Endothelial cell of umbilical vein (primary cell): ENCODE measurements at regions not wholly inside any gene's neighbourhood (a gene's known extent, or its start where the extent isn't known, plus 50 kb on each side); places are given as distances from the start of the nearest gene placed in this dataset.

Experiments
- BruUV-seq: library from RNA; stranded (reverse); fragments of 400-500 nt; replicated peaks from 2 replicates; lab custom pipeline; 2021; lab: Mats Ljungman, UMichigan
- CTCF ChIA-PET: fragments of 300-600, 350-600 bp; sonication (Branson Sonifier 250); formaldehyde crosslinking; loops from one replicate; lab custom pipeline; 2021; ENCODE audit warnings: antibody characterized with exemption, inconsistent platforms; lab: Charles Lee
- POLR2A ChIA-PET: fragments of 300-600, 350-600 bp; sonication (Branson Sonifier 250); formaldehyde crosslinking; loops from one replicate; lab custom pipeline; 2021; ENCODE audit warnings: antibody characterized with exemption, inconsistent platforms; lab: Charles Lee
- DNase-seq: peaks from one replicate; pipeline ENCODE4 v3.0.0-alpha.2; 2011; ENCODE audit warnings: low read depth, low spot score
- FAIRE-seq: peaks from 2 replicates; lab custom pipeline; 2011; peaks lifted over from hg19 to GRCh38; lab: Jason Lieb, UNC
- H2AFZ ChIP-seq: 2 replicates; pipeline ENCODE4 v1.6.0; 2012; ENCODE audit warnings: low read depth, low read length, control low read depth, inconsistent platforms
- H3K27ac ChIP-seq: 2 replicates; pipeline ENCODE4 v1.5.1; 2011; ENCODE audit warnings: low read depth, mild to moderate bottlenecking, control low read depth, low read length, moderate library complexity; ENCODE audit not compliant: insufficient read depth
- H3K27me3 ChIP-seq, 2 experiments: 2 replicates each; pipeline versions ENCODE4 v1.6.0 to v1.6.1; 2011; ENCODE audit warnings: low read length in 2 of 2, mixed read lengths in 1 of 2; ENCODE audit not compliant: control insufficient read depth in 2 of 2, insufficient read depth in 2 of 2
- H3K36me3 ChIP-seq, 2 experiments: 2 replicates in 1 of 2; 3 replicates in 1 of 2; pipeline ENCODE4 v1.5.1; 2011; ENCODE audit warnings: low read length in 2 of 2, mild to moderate bottlenecking in 1 of 2, moderate library complexity in 1 of 2; ENCODE audit not compliant: control insufficient read depth in 2 of 2, insufficient read depth in 2 of 2; ENCODE audit errors: extremely low read depth in 1 of 2
- H3K4me1 ChIP-seq: 3 replicates; pipeline ENCODE4 v1.5.1; 2011; ENCODE audit warnings: mild to moderate bottlenecking, low read length; ENCODE audit not compliant: control insufficient read depth, insufficient read depth; ENCODE audit errors: extremely low read depth
- H3K4me2 ChIP-seq: 2 replicates; pipeline ENCODE4 v1.6.1; 2011; ENCODE audit warnings: low read length, control low read depth, mixed read lengths; ENCODE audit not compliant: insufficient read depth
- H3K4me3 ChIP-seq, 3 experiments: fragments of 200-600 bp in 1 of 3; sonication (generic), shearing (Covaris generic) in 1 of 3; replicated peaks in 1 of 3; 2 replicates each; pipeline ENCODE4 v1.5.1; 2011 to 2016; ENCODE audit warnings: control low read depth in 3 of 3, low read length in 3 of 3, mild to moderate bottlenecking in 2 of 3, inconsistent platforms in 1 of 3, low read depth in 1 of 3, moderate library complexity in 1 of 3; ENCODE audit not compliant: insufficient read depth in 1 of 3
- H3K79me2 ChIP-seq: 2 replicates; pipeline ENCODE4 v1.6.0; 2012; ENCODE audit warnings: low read length, inconsistent platforms; ENCODE audit not compliant: control insufficient read depth, insufficient read depth
- H3K9ac ChIP-seq: replicated peaks from 2 replicates; pipeline ENCODE3; 2011; ENCODE audit warnings: low read length, control low read depth; ENCODE audit not compliant: insufficient read depth; ENCODE audit errors: extremely low read depth
- H3K9me1 ChIP-seq: replicated peaks from 3 replicates; pipeline ENCODE4 v1.6.0; 2011; ENCODE audit warnings: mild to moderate bottlenecking, low read length; ENCODE audit not compliant: control insufficient read depth, insufficient read depth; ENCODE audit errors: extremely low read depth
- H3K9me3 ChIP-seq: replicated peaks from 2 replicates; pipeline ENCODE4 v1.5.1; 2012; ENCODE audit warnings: low read length, inconsistent platforms; ENCODE audit not compliant: control insufficient read depth, insufficient read depth
- H4K20me1 ChIP-seq: replicated peaks from 2 replicates; pipeline ENCODE3; 2011; ENCODE audit warnings: mild to moderate bottlenecking, low read length; ENCODE audit not compliant: control insufficient read depth, insufficient read depth; ENCODE audit errors: extremely low read depth
- EZH2 ChIP-seq: IDR thresholded peaks from 2 replicates; pipeline ENCODE4 v1.6.1; 2012; ENCODE audit warnings: borderline replicate concordance, low read depth, mild to moderate bottlenecking, moderate library complexity, low read length, inconsistent platforms; ENCODE audit not compliant: severe bottlenecking
- FOS ChIP-seq: IDR thresholded peaks from 2 replicates; pipeline ENCODE4 v1.6.1; 2011; ENCODE audit warnings: mild to moderate bottlenecking, low read length, moderate library complexity, borderline replicate concordance; ENCODE audit not compliant: insufficient read depth
- GATA2 ChIP-seq: IDR thresholded peaks from 2 replicates; pipeline ENCODE4 v1.7.0; 2011; ENCODE audit warnings: low read depth, mild to moderate bottlenecking, moderate library complexity, mixed read lengths, low read length; ENCODE audit not compliant: insufficient read length, insufficient read depth
- JUN ChIP-seq: IDR thresholded peaks from 2 replicates; pipeline ENCODE4 v1.6.1; 2011; ENCODE audit warnings: borderline replicate concordance, low read depth; ENCODE audit not compliant: insufficient read length, insufficient read depth
- MAX ChIP-seq: IDR thresholded peaks from 2 replicates; pipeline ENCODE4 v1.6.1; 2011; ENCODE audit not compliant: insufficient read depth, insufficient read length
- MYC ChIP-seq: IDR thresholded peaks from one replicate; pipeline ENCODE4 v1.6.1; 2011; ENCODE audit warnings: mild to moderate bottlenecking, low read depth, low read length
- POLR2A ChIP-seq: IDR thresholded peaks from 2 replicates; pipeline ENCODE4 v1.6.1; 2012; ENCODE audit warnings: low read depth, mild to moderate bottlenecking, control low read depth, low read length
- POLR2AphosphoS5 ChIP-seq: IDR thresholded peaks from 2 replicates; pipeline ENCODE4 v1.6.1; 2012; ENCODE audit warnings: low read depth, mild to moderate bottlenecking, control low read depth, low read length, moderate library complexity; ENCODE audit not compliant: insufficient read depth
- dilution Hi-C: fragments of 300-500 bp; cut with MboI; formaldehyde crosslinking; loops from one replicate; pipeline ENCODE4 v1.15.0; 2019; ENCODE audit warnings: low sequenced_read_pairs; ENCODE audit not compliant: extremely low pct_ligation_motif_present
- intact Hi-C: fragments of 100-400 bp; cut with micrococcal nuclease; formaldehyde crosslinking; loops from one replicate; pipeline ENCODE4 v1.10.0; 2022
- TF ChIP-seq, protein P1 (sequence below), 2 donors: IDR thresholded peaks; 1 replicate in 1 of 2; 2 replicates in 1 of 2; pipeline ENCODE4 v1.5.1; 2011; ENCODE audit warnings: low read length in 2 of 2, mild to moderate bottlenecking in 2 of 2, moderate library complexity in 2 of 2, control low read depth in 1 of 2, inconsistent platforms in 1 of 2, low read depth in 1 of 2; ENCODE audit not compliant: insufficient read depth in 1 of 2; ENCODE audit errors: extremely low read depth in 1 of 2

DNA sequence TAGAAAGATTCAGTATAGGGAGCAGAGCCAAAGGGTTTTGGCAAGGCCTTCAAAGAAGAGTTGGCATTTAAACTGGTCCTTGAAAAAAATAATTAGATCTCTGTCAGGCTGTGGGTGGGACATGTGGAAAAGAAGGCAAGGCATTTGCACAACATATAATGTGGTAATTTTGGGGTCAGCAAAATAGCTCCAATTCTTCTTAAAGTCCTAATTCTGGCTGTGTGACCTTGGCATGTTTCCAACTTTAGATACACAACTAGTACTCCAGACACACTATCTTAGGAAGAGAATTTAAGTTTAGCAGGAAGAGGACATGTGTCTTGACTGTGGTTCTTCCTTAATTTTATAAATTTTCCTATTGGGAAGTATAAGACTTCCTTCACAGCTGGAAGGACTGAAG is 206.3 kb downstream of the PCDH17 start:
- TF ChIP-seq, protein P1, sequence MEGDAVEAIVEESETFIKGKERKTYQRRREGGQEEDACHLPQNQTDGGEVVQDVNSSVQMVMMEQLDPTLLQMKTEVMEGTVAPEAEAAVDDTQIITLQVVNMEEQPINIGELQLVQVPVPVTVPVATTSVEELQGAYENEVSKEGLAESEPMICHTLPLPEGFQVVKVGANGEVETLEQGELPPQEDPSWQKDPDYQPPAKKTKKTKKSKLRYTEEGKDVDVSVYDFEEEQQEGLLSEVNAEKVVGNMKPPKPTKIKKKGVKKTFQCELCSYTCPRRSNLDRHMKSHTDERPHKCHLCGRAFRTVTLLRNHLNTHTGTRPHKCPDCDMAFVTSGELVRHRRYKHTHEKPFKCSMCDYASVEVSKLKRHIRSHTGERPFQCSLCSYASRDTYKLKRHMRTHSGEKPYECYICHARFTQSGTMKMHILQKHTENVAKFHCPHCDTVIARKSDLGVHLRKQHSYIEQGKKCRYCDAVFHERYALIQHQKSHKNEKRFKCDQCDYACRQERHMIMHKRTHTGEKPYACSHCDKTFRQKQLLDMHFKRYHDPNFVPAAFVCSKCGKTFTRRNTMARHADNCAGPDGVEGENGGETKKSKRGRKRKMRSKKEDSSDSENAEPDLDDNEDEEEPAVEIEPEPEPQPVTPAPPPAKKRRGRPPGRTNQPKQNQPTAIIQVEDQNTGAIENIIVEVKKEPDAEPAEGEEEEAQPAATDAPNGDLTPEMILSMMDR (IDR thresholded peaks at IDR 0.05; ENCODE audit: extremely low read depth in 1 of 2, insufficient read depth in 1 of 2, low read depth in 1 of 2, low read length in 2 of 2), result no peak
- no peak for TF ChIP-seq MAX
- H3K9me3 ChIP-seq, result no peaks in the 10 kb centered on the region
- H3K4me2 ChIP-seq, result no peak overlapping the region
- no peak overlapping the region for H3K9ac ChIP-seq
- H4K20me1 ChIP-seq, result no peaks in the 10 kb centered on the region
- no TSS peak for BruUV-seq
- POLR2A ChIA-PET, result no interaction called here
- no peak overlapping the region for H3K27ac ChIP-seq
- no peaks in the 10 kb centered on the region for H3K79me2 ChIP-seq
- dilution Hi-C loops, result no loop called here
- DNase-seq (no peak), FAIRE-seq (no peak)
- H3K4me3 ChIP-seq, result no peak overlapping the region
- CTCF ChIA-PET, result no interaction called here
- no peaks in the 10 kb centered on the region for H3K9me1 ChIP-seq
- H3K27me3 ChIP-seq, result no peaks in the 10 kb centered on the region
- H2AFZ ChIP-seq, result no peak overlapping the region
- intact Hi-C loops, result no loop called here
- H3K36me3 ChIP-seq, result no peaks in the 10 kb centered on the region
- no peaks in the 10 kb centered on the region for H3K4me1 ChIP-seq

DNA sequence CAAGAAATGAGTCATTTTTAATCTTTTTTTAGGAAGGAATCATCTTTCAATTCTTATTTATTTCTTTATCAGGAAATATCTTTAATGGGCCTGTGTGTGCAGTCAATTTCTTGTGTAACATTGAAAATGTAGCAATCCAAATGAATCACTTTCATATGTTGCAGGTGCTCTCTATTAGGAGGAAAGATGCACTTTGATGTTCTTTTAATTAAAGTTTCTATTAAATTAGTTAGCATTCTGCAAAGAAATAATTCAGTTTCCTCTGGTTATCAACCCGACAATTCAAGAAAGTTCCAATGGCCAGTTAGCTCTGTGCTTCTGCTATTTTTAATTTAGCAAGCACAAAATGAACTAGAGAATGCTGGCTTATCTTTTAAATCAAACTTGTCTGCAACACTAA is 212.0 kb downstream of the PCDH17 start:
- Histone ChIP-seq H3K4me3 (no peak overlapping the region), H3K9me1 (no peaks in the 10 kb centered on the region), H3K27ac (no peak overlapping the region), H3K4me1 (no peaks in the 10 kb centered on the region), H4K20me1 (no peaks in the 10 kb centered on the region), H3K36me3 (no peaks in the 10 kb centered on the region), H3K27me3 (no peaks in the 10 kb centered on the region), H3K9ac (no peak overlapping the region), H3K79me2 (no peaks in the 10 kb centered on the region), H3K9me3 (no peaks in the 10 kb centered on the region), H2AFZ (no peak overlapping the region), H3K4me2 (no peak overlapping the region)
- dilution Hi-C loops (no loop called here), intact Hi-C loops (no loop called here)
- no TSS peak for BruUV-seq
- POLR2A ChIA-PET, result no interaction called here
- DNase-seq (no peak), FAIRE-seq (no peak)
- CTCF ChIA-PET, result no interaction called here
- TF ChIP-seq EZH2 (no peak), GATA2 (no peak), JUN (no peak), FOS (no peak), MYC (no peak), MAX (no peak), POLR2A (no peak), POLR2AphosphoS5 (no peak)
- TF ChIP-seq, protein P1 (IDR thresholded peaks at IDR 0.05; ENCODE audit: extremely low read depth in 1 of 2, insufficient read depth in 1 of 2, low read depth in 1 of 2, low read length in 2 of 2), result no peak
